Activated CD4-positive, alpha-beta T cell treated with anti-CD3 and anti-CD28 coated beads, Interleukin-2, amount 10 ng/mL, durations not matched to agents 7 days and 5 days (primary cell): ENCODE measurements at regions not wholly inside any gene's neighbourhood (a gene's known extent, or its start where the extent isn't known, plus 50 kb on each side); places are given as distances from the start of the nearest gene placed in this dataset.
A peak's percentile ranks its signal among the peaks of the same experiment; 100 is the strongest.
"Not testable (repeated sequence)": the region's sequence is repeated elsewhere in the genome, so short reads cannot be mapped to it uniquely, and the experiment has no call there.

Experiments used
- CTCF ChIA-PET: fragments of 350-600 bp; sonication (Branson Sonifier 250); formaldehyde crosslinking; loops from one replicate; lab custom pipeline; 2021; ENCODE audit warnings: antibody characterized with exemption; lab: Charles Lee
- POLR2A ChIA-PET: fragments of 350-600 bp; sonication (Branson Sonifier 250); formaldehyde crosslinking; loops from one replicate; lab custom pipeline; 2021; ENCODE audit warnings: antibody characterized with exemption; lab: Charles Lee
- DNase-seq: peaks from one replicate; pipeline ENCODE4 v3.0.0-alpha.2; 2020
- H3K27ac Mint-ChIP-seq: one replicate; pipeline ENCODE4 v1.8.0; 2021; ENCODE audit warnings: mild to moderate bottlenecking, moderate library complexity, mixed read lengths
- H3K27me3 Mint-ChIP-seq: one replicate; pipeline ENCODE4 v1.8.0; 2021; ENCODE audit warnings: mixed read lengths
- H3K36me3 Mint-ChIP-seq: one replicate; pipeline ENCODE4 v1.8.0; 2021; ENCODE audit warnings: low read depth, mixed read lengths
- H3K4me1 Mint-ChIP-seq: one replicate; pipeline ENCODE4 v1.8.0; 2021; ENCODE audit warnings: mixed read lengths
- H3K4me3 Mint-ChIP-seq: one replicate; pipeline ENCODE4 v1.8.0; 2021; ENCODE audit warnings: mild to moderate bottlenecking, moderate library complexity, mixed read lengths
- H3K9me3 Mint-ChIP-seq: one replicate; pipeline ENCODE4 v1.8.0; 2021; ENCODE audit warnings: mixed read lengths

- ChIA-PET CTCF (no interaction called here), POLR2A (no interaction called here)
- peaks cover 7% of the 10 kb centered on the region for H3K9me3 Mint-ChIP-seq
- no peak overlapping the region for H3K27ac Mint-ChIP-seq
- DNase-seq: no peak
- H3K36me3 Mint-ChIP-seq: no peaks in the 10 kb centered on the region
- no peaks in the 10 kb centered on the region for H3K4me1 Mint-ChIP-seq
- H3K4me3 Mint-ChIP-seq: no peak overlapping the region
- peaks cover 12% of the 10 kb centered on the region for H3K27me3 Mint-ChIP-seq
These were observed 50.7 kb upstream of the USP7 start for GRCh38 chr16:9014389-9014788.

- Mint-ChIP-seq H3K36me3 (no peaks in the 10 kb centered on the region), H3K4me3 (no peak overlapping the region), H3K27me3 (peaks cover 10% of the 10 kb centered on the region), H3K4me1 (no peaks in the 10 kb centered on the region), H3K9me3 (peaks cover 7% of the 10 kb centered on the region), H3K27ac (no peak overlapping the region)
- POLR2A ChIA-PET: no interaction called here
- CTCF ChIA-PET: no interaction called here
- no peak for DNase-seq
These were observed 51.8 kb upstream of the USP7 start for GRCh38 chr16:9015489-9015888.

GRCh38 chr16:9016005-9016404, 52.3 kb upstream of the USP7 start:
- H3K36me3 Mint-ChIP-seq, H3K4me3 Mint-ChIP-seq, H3K27ac Mint-ChIP-seq, POLR2A ChIA-PET, H3K4me1 Mint-ChIP-seq, H3K27me3 Mint-ChIP-seq, DNase-seq, H3K9me3 Mint-ChIP-seq: not testable (repeated sequence)
- CTCF ChIA-PET: interaction anchor here (1.4 kb wide), 1 partner anchor 19 kb away, joined by 4 read pairs; no protein-coding TSS in a partner anchor

- Mint-ChIP-seq H3K9me3 (peaks cover 7% of the 10 kb centered on the region), H3K4me1 (no peaks in the 10 kb centered on the region), H3K36me3 (no peaks in the 10 kb centered on the region), H3K27ac (no peak overlapping the region), H3K27me3 (peaks cover 8% of the 10 kb centered on the region), H3K4me3 (no peak overlapping the region)
- no peak for DNase-seq
- ChIA-PET CTCF (interaction anchor here (1.3 to 1.4 kb wide), 2 partner anchors 8 to 20 kb away, joined by 4 read pairs; no protein-coding TSS in a partner anchor), POLR2A (no interaction called here)
These were observed 53.1 kb upstream of the USP7 start for GRCh38 chr16:9016824-9017223.

GRCh38 chr16:9027070-9027799, 63.5 kb upstream of the USP7 start:
- H3K4me1 Mint-ChIP-seq: no peaks in the 10 kb centered on the region
- no peaks in the 10 kb centered on the region for H3K36me3 Mint-ChIP-seq
- no peak overlapping the region for H3K27ac Mint-ChIP-seq
- DNase-seq: no peak
- no peaks in the 10 kb centered on the region for H3K27me3 Mint-ChIP-seq
- no peaks in the 10 kb centered on the region for H3K9me3 Mint-ChIP-seq
- POLR2A ChIA-PET: no interaction called here
- no peak overlapping the region for H3K4me3 Mint-ChIP-seq
- CTCF ChIA-PET: interaction anchor here (1.1 kb wide), 1 partner anchor 59 kb away, joined by 3 read pairs; no protein-coding TSS in a partner anchor

- H3K9me3 Mint-ChIP-seq, DNase-seq, H3K27ac Mint-ChIP-seq, H3K36me3 Mint-ChIP-seq, CTCF ChIA-PET, H3K4me3 Mint-ChIP-seq, H3K4me1 Mint-ChIP-seq, H3K27me3 Mint-ChIP-seq: not testable (repeated sequence)
- POLR2A ChIA-PET: interaction anchor here (0.7 kb wide), 1 partner anchor 225 kb away, joined by 9 read pairs; no protein-coding TSS in a partner anchor
These were observed 63.0 kb upstream of the HAPSTR1 start for GRCh38 chr16:9028491-9028890.

- H3K27ac Mint-ChIP-seq: no peak overlapping the region
- no peak overlapping the region for H3K4me3 Mint-ChIP-seq
- POLR2A ChIA-PET: no interaction called here
These were observed 60.3 kb upstream of the HAPSTR1 start for GRCh38 chr16:9031107-9031506.

GRCh38 chr16:9033125-9033830, 58.2 kb upstream of the HAPSTR1 start:
- POLR2A ChIA-PET: no interaction called here
- Mint-ChIP-seq H3K9me3 (peaks cover 2% of the 10 kb centered on the region), H3K4me3 (no peak overlapping the region), H3K4me1 (no peaks in the 10 kb centered on the region), H3K36me3 (peaks cover 2% of the 10 kb centered on the region), H3K27me3 (peaks cover 2% of the 10 kb centered on the region), H3K27ac (no peak overlapping the region)
- no peak for DNase-seq
- CTCF ChIA-PET: interaction anchor here (0.6 to 1.7 kb wide), 5 partner anchors 8 to 172 kb away, joined by 3 to 7 read pairs (median 4); no protein-coding TSS in a partner anchor

More at GRCh38 chr16:9031107-9031506, 60.3 kb upstream of the HAPSTR1 start:
- H3K9me3 Mint-ChIP-seq: peaks cover 2% of the 10 kb centered on the region
- peaks cover 2% of the 10 kb centered on the region for H3K27me3 Mint-ChIP-seq
- CTCF ChIA-PET: no interaction called here
- H3K36me3 Mint-ChIP-seq: peaks cover 2% of the 10 kb centered on the region
- H3K4me1 Mint-ChIP-seq: no peaks in the 10 kb centered on the region
- DNase-seq: no peak

GRCh38 chr16:9034056-9034455, 57.4 kb upstream of the HAPSTR1 start:
- ChIA-PET POLR2A (no interaction called here), CTCF (interaction anchor here (1.7 kb wide), 1 partner anchor 27 kb away, joined by 4 read pairs; no protein-coding TSS in a partner anchor)
- Mint-ChIP-seq H3K4me1 (no peaks in the 10 kb centered on the region), H3K27ac (no peak overlapping the region), H3K9me3 (peaks cover 2% of the 10 kb centered on the region), H3K4me3 (no peak overlapping the region), H3K27me3 (peaks cover 2% of the 10 kb centered on the region), H3K36me3 (peaks cover 2% of the 10 kb centered on the region)
- no peak for DNase-seq

GRCh38 chr16:9035996-9036395, 55.4 kb upstream of the HAPSTR1 start:
- Mint-ChIP-seq H3K36me3 (peaks cover 2% of the 10 kb centered on the region), H3K4me1 (no peaks in the 10 kb centered on the region), H3K27ac (no peak overlapping the region), H3K27me3 (peaks cover 6% of the 10 kb centered on the region), H3K4me3 (no peak overlapping the region), H3K9me3 (peaks cover 2% of the 10 kb centered on the region)
- CTCF ChIA-PET: no interaction called here
- DNase-seq: no peak
- POLR2A ChIA-PET: no interaction called here

GRCh38 chr16:9039210-9039609, 52.2 kb upstream of the HAPSTR1 start:
- ChIA-PET CTCF (no interaction called here), POLR2A (no interaction called here)
- Mint-ChIP-seq H3K27me3 (peaks cover 6% of the 10 kb centered on the region), H3K36me3 (peaks cover 2% of the 10 kb centered on the region), H3K9me3 (peaks cover 2% of the 10 kb centered on the region), H3K4me1 (no peaks in the 10 kb centered on the region), H3K4me3 (no peak overlapping the region), H3K27ac (no peak overlapping the region)
- peak; percentile 31 for DNase-seq

- H3K4me1 Mint-ChIP-seq: no peaks in the 10 kb centered on the region
- H3K4me3 Mint-ChIP-seq: no peak overlapping the region
- ChIA-PET POLR2A (no interaction called here), CTCF (interaction anchor here (1.0 to 1.3 kb wide), 2 partner anchors 9 kb away, joined by 3 to 4 read pairs; no protein-coding TSS in a partner anchor)
- no peak overlapping the region for H3K27ac Mint-ChIP-seq
- no peaks in the 10 kb centered on the region for H3K36me3 Mint-ChIP-seq
- no peak for DNase-seq
- peaks cover 5% of the 10 kb centered on the region for H3K27me3 Mint-ChIP-seq
- H3K9me3 Mint-ChIP-seq: no peaks in the 10 kb centered on the region
These were observed 50.5 kb upstream of the HAPSTR1 start for GRCh38 chr16:9040800-9041412.
